ENCODE measurements at regions not wholly inside any gene's neighbourhood (a gene's known extent, or its start where the extent isn't known, plus 50 kb on each side); places are given as distances from the start of the nearest gene placed in this dataset.

DNA sequence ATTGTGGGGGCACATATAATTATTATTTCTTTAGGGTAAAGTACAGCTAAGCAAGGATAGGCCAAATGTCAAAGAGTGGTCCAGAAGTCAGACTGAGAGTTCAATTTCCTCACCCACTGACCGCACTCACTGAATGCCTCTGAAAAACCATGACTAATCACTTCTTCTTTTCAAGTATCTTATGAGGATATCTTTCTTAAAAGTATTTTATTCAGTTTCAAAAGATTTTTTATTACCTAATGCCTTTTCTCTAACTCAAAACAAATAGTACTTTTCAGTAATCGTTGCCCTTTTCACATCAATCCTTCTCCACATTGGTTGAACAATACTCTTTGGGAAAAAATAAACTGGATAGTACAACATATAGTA, 61.7 kb upstream of the CAMK2D start (continued):
- TF ChIP-seq, protein P1, sequence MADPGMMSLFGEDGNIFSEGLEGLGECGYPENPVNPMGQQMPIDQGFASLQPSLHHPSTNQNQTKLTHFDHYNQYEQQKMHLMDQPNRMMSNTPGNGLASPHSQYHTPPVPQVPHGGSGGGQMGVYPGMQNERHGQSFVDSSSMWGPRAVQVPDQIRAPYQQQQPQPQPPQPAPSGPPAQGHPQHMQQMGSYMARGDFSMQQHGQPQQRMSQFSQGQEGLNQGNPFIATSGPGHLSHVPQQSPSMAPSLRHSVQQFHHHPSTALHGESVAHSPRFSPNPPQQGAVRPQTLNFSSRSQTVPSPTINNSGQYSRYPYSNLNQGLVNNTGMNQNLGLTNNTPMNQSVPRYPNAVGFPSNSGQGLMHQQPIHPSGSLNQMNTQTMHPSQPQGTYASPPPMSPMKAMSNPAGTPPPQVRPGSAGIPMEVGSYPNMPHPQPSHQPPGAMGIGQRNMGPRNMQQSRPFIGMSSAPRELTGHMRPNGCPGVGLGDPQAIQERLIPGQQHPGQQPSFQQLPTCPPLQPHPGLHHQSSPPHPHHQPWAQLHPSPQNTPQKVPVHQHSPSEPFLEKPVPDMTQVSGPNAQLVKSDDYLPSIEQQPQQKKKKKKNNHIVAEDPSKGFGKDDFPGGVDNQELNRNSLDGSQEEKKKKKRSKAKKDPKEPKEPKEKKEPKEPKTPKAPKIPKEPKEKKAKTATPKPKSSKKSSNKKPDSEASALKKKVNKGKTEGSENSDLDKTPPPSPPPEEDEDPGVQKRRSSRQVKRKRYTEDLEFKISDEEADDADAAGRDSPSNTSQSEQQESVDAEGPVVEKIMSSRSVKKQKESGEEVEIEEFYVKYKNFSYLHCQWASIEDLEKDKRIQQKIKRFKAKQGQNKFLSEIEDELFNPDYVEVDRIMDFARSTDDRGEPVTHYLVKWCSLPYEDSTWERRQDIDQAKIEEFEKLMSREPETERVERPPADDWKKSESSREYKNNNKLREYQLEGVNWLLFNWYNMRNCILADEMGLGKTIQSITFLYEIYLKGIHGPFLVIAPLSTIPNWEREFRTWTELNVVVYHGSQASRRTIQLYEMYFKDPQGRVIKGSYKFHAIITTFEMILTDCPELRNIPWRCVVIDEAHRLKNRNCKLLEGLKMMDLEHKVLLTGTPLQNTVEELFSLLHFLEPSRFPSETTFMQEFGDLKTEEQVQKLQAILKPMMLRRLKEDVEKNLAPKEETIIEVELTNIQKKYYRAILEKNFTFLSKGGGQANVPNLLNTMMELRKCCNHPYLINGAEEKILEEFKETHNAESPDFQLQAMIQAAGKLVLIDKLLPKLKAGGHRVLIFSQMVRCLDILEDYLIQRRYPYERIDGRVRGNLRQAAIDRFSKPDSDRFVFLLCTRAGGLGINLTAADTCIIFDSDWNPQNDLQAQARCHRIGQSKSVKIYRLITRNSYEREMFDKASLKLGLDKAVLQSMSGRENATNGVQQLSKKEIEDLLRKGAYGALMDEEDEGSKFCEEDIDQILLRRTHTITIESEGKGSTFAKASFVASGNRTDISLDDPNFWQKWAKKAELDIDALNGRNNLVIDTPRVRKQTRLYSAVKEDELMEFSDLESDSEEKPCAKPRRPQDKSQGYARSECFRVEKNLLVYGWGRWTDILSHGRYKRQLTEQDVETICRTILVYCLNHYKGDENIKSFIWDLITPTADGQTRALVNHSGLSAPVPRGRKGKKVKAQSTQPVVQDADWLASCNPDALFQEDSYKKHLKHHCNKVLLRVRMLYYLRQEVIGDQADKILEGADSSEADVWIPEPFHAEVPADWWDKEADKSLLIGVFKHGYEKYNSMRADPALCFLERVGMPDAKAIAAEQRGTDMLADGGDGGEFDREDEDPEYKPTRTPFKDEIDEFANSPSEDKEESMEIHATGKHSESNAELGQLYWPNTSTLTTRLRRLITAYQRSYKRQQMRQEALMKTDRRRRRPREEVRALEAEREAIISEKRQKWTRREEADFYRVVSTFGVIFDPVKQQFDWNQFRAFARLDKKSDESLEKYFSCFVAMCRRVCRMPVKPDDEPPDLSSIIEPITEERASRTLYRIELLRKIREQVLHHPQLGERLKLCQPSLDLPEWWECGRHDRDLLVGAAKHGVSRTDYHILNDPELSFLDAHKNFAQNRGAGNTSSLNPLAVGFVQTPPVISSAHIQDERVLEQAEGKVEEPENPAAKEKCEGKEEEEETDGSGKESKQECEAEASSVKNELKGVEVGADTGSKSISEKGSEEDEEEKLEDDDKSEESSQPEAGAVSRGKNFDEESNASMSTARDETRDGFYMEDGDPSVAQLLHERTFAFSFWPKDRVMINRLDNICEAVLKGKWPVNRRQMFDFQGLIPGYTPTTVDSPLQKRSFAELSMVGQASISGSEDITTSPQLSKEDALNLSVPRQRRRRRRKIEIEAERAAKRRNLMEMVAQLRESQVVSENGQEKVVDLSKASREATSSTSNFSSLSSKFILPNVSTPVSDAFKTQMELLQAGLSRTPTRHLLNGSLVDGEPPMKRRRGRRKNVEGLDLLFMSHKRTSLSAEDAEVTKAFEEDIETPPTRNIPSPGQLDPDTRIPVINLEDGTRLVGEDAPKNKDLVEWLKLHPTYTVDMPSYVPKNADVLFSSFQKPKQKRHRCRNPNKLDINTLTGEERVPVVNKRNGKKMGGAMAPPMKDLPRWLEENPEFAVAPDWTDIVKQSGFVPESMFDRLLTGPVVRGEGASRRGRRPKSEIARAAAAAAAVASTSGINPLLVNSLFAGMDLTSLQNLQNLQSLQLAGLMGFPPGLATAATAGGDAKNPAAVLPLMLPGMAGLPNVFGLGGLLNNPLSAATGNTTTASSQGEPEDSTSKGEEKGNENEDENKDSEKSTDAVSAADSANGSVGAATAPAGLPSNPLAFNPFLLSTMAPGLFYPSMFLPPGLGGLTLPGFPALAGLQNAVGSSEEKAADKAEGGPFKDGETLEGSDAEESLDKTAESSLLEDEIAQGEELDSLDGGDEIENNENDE (IDR thresholded peaks at IDR 0.05; ENCODE audit: insufficient replicate concordance, low read length) = no peak

Measured in H1 (cell line).